ENCODE measurements at regions not wholly inside any gene's neighbourhood (a gene's known extent, or its start where the extent isn't known, plus 50 kb on each side); places are given as distances from the start of the nearest gene placed in this dataset.

DNA sequence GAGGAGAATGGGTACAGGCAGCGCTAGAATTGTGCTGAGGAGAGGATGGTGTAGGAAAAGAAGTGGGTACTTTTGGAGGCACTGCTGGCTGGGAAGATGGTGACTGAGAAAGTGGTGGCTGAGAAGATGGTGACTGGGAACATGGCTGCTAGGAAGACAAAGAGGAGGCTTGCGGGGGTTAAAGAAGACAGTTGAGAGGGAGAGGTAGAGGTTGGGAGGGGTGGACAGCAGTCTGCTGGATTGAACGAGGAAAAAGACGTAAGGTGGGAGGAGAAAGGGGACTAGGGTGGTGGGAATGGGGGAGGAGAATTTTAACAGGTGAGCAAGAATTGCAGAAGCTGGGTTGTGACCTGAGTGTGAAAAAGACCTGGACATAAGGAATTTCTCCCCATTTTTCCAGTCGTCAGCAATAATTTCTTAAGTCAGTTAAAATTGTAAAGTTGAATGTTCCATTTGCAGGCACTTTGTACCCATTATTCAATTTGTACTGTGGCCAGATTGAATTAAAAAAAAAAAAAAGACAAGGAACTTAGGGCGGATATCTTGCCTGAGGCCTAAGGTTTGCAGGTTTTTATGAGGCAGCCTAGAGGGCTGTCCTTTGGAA lies 2450.0 kb downstream of the TP53TG3F start:
- Histone ChIP-seq H3K9ac (ENCODE audit: extremely low read depth, insufficient read length, low read length) (no peak overlapping the region), H3K4me1 (ENCODE audit: insufficient read depth, low read length) (no peaks in the 10 kb centered on the region), H3K4ac (ENCODE audit: low read depth, low read length) (no peak overlapping the region), H3K18ac (ENCODE audit: insufficient read length, low read depth, low read length) (no peak overlapping the region), H3K23me2 (ENCODE audit: insufficient read length, low read depth, low read length, poor library complexity, severe bottlenecking) (no peaks in the 10 kb centered on the region), H2BK12ac (ENCODE audit: insufficient read length, low read depth, low read length) (no peak overlapping the region), H3K79me2 (ENCODE audit: insufficient read depth, low read length) (no peaks in the 10 kb centered on the region), H3K27ac (ENCODE audit: insufficient read length, low read depth, low read length) (no peak overlapping the region), H2BK15ac (ENCODE audit: low read depth, low read length) (no peak overlapping the region), H2AFZ (ENCODE audit: low read length) (no peak overlapping the region), H3K14ac (ENCODE audit: insufficient read depth, low read length) (no peak overlapping the region), H4K20me1 (ENCODE audit: control insufficient read depth, insufficient read depth, insufficient read length) (no peaks in the 10 kb centered on the region), H3K56ac (ENCODE audit: insufficient read length, low read depth, low read length) (no peak overlapping the region), H2BK5ac (ENCODE audit: insufficient read length, low read length) (no peak overlapping the region), H2AK5ac (ENCODE audit: insufficient read length, low read length) (no peak overlapping the region), H3T11ph (ENCODE audit: low read length) (no peak overlapping the region), H3K79me1 (ENCODE audit: insufficient read depth, low read depth, low read length, poor library complexity, severe bottlenecking) (no peaks in the 10 kb centered on the region), H4K91ac (ENCODE audit: insufficient read length, low read depth, low read length) (no peak overlapping the region), H3K23ac (ENCODE audit: insufficient read length, low read depth, low read length) (no peak overlapping the region), H2BK120ac (ENCODE audit: low read depth, low read length, poor library complexity, severe bottlenecking) (no peak overlapping the region), H3K4me2 (ENCODE audit: insufficient read depth, insufficient read length, low read length) (no peak overlapping the region), H3K27me3 (ENCODE audit: insufficient read depth, low read length) (no peaks in the 10 kb centered on the region), H3K9me3 (ENCODE audit: control insufficient read depth, low read depth, low read length) (peaks cover 98% of the 10 kb centered on the region), H4K5ac (ENCODE audit: insufficient read length, low read depth, low read length) (no peak overlapping the region), H4K8ac (replicated peaks; ENCODE audit: insufficient read length, low read depth, low read length) (no peak overlapping the region), H2BK20ac (ENCODE audit: low read depth, low read length, poor library complexity, severe bottlenecking) (no peak overlapping the region)
- Mint-ChIP-seq H3K4me1 (no peaks in the 10 kb centered on the region), H3K27ac (no peak overlapping the region), H3K27me3 (ENCODE audit: low read depth) (peaks cover 5% of the 10 kb centered on the region), H3K9me3 (peaks cover 97 to 98% of the 10 kb centered on the region in 2 experiments), H3K4me3 (no peak overlapping the region), H3K36me3 (ENCODE audit: insufficient read depth in 1 of 3, low read depth in 3 of 3) (peaks cover 38 to 61% (median 41%) of the 10 kb centered on the region in 3 experiments; a peak in 6 of 7 replicates)
- WGBS (ENCODE audit: extremely low coverage, insufficient read length, low lambda C conversion rate), result no CpG with 5 or more reads among the region's 6 CpGs
- DNase-seq, result no peak
- no peak for TF ChIP-seq CTCF (conservative IDR thresholded peaks at IDR 0.05)

All from H9 (cell line).